ENCODE measurements at regions not wholly inside any gene's neighbourhood (a gene's known extent, or its start where the extent isn't known, plus 50 kb on each side); places are given as distances from the start of the nearest gene placed in this dataset.

GRCh38 chrX:9151772-9152307 is 117.9 kb upstream of the FAM9B start:
- no peak for TF ChIP-seq CTCF (IDR thresholded peaks at IDR 0.05; ENCODE audit: borderline replicate concordance)
- Histone ChIP-seq H3K4me1 (no peaks in the 10 kb centered on the region), H3K27ac (replicated peaks) (no peak overlapping the region), H3K4me3 (no peak overlapping the region), H3K36me3 (no peaks in the 10 kb centered on the region), H3K27me3 (ENCODE audit: low read depth) (no peaks in the 10 kb centered on the region), H3K9me3 (replicated peaks) (no peaks in the 10 kb centered on the region)
- intact Hi-C loops (cut with micrococcal nuclease), result no loop called here
- no peak for DNase-seq

GRCh38 chrX:9153300-9153699 is 119.4 kb upstream of the FAM9B start:
- Histone ChIP-seq H3K27me3 (ENCODE audit: low read depth) (no peaks in the 10 kb centered on the region), H3K4me3 (no peak overlapping the region), H3K9me3 (replicated peaks) (no peaks in the 10 kb centered on the region), H3K27ac (replicated peaks) (no peak overlapping the region), H3K36me3 (no peaks in the 10 kb centered on the region), H3K4me1 (no peaks in the 10 kb centered on the region)
- DNase-seq, result no peak
- no peak for TF ChIP-seq CTCF (IDR thresholded peaks at IDR 0.05; ENCODE audit: borderline replicate concordance)
- intact Hi-C loops (cut with micrococcal nuclease), result no loop called here

- Histone ChIP-seq H3K36me3 (no peaks in the 10 kb centered on the region), H3K27me3 (ENCODE audit: low read depth) (no peaks in the 10 kb centered on the region), H3K9me3 (replicated peaks) (no peaks in the 10 kb centered on the region), H3K4me3 (no peak overlapping the region), H3K4me1 (no peaks in the 10 kb centered on the region), H3K27ac (replicated peaks) (no peak overlapping the region)
- TF ChIP-seq CTCF (IDR thresholded peaks at IDR 0.05; ENCODE audit: borderline replicate concordance), result no peak
- no peak for DNase-seq
- intact Hi-C loops (cut with micrococcal nuclease), result no loop called here
These were observed 124.7 kb upstream of the FAM9B start for GRCh38 chrX:9158611-9159010.

GRCh38 chrX:9160698-9161329 is 126.9 kb upstream of the FAM9B start:
- H3K4me3 ChIP-seq, result no peak overlapping the region
- no peak for TF ChIP-seq CTCF (IDR thresholded peaks at IDR 0.05; ENCODE audit: borderline replicate concordance)
- no peaks in the 10 kb centered on the region for H3K36me3 ChIP-seq

GRCh38 chrX:9162698-9163097 is 128.8 kb upstream of the FAM9B start:
- Histone ChIP-seq H3K4me3 (no peak overlapping the region), H3K9me3 (replicated peaks) (no peaks in the 10 kb centered on the region), H3K4me1 (no peaks in the 10 kb centered on the region), H3K27me3 (ENCODE audit: low read depth) (no peaks in the 10 kb centered on the region), H3K36me3 (no peaks in the 10 kb centered on the region), H3K27ac (replicated peaks) (no peak overlapping the region)
- no peak for TF ChIP-seq CTCF (IDR thresholded peaks at IDR 0.05; ENCODE audit: borderline replicate concordance)
- intact Hi-C loops (cut with micrococcal nuclease), result no loop called here
- no peak for DNase-seq

More at GRCh38 chrX:9160698-9161329, 126.9 kb upstream of the FAM9B start:
- intact Hi-C loops (cut with micrococcal nuclease), result no loop called here
- Histone ChIP-seq H3K4me1 (no peaks in the 10 kb centered on the region), H3K27ac (replicated peaks) (no peak overlapping the region), H3K27me3 (ENCODE audit: low read depth) (no peaks in the 10 kb centered on the region), H3K9me3 (replicated peaks) (no peaks in the 10 kb centered on the region)
- DNase-seq, result no peak

Measured in left ventricle myocardium inferior (tissue), 1 donor.